Fibroblast of skin of right quadriceps (primary cell): ENCODE measurements at regions not wholly inside any gene's neighbourhood (a gene's known extent, or its start where the extent isn't known, plus 50 kb on each side); places are given as distances from the start of the nearest gene placed in this dataset.
A peak's percentile ranks its signal among the peaks of the same experiment; 100 is the strongest.

Source experiments
- DNase-seq: peaks from one replicate; pipeline ENCODE4 v3.0.0-alpha.2; 2013

DNA sequence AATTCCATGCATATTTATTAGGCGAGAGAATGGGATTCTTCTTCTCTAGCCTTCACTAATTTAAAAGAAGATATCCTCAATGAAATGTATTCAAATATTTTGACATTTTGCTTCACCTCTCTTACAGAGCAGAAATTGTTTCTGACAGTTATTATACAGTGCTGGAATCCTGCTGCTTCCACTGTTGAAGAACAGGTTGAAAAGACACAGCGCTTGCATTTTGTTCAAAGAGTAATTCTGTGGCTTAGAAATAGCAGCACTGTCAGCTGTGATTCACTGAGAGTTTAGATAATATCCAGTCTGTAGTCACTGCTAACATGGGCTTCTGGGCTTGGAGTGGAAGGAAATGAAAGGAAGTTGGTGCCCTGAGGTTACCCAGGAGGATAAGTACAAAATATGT is 117.1 kb upstream of the FBXL4 start:
- DNase-seq, result no peak

DNA sequence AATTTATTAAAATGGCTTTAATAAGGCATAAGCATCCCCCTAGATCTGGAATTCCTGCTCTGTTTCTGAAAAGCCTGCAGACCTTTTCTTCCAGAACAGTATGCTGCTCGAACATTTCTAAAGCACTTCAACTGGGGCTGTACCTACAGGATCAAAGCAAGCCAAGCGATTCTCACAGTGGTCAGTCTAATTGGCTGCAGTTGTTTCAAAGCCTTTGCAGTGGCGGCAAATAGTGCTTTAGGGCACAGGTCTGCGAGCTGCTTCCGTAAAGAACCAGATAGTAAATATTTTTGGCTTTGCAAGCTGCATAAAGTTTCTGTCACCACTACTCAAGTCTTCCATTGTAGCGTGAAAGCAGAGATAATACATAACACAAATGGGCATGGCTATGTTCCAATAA is 88.9 kb upstream of the FBXL4 start:
- no peak for DNase-seq

GRCh38 chr6:99032396-99032795 is 84.7 kb upstream of the FBXL4 start:
- DNase-seq, result no peak

DNA sequence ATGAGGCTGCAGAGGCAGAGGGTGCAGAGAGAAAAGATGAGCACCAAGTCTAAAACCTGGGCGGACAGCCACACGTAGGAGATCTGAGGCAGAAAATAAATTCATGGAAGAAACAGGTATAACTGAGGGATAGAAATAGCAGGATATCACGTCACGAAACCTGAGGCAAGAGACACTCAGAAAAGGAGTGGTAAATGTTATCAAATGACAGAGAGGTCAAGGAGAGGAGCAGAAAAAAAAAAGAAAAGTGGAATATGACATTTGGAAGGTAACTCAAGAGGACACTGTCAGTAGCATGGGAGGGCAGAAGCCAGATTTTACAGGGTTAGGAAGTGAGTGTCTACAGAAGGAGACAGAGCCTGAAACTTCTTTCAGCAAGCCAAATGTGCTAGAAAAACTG is 84.2 kb upstream of the FBXL4 start:
- DNase-seq, result no peak

DNA sequence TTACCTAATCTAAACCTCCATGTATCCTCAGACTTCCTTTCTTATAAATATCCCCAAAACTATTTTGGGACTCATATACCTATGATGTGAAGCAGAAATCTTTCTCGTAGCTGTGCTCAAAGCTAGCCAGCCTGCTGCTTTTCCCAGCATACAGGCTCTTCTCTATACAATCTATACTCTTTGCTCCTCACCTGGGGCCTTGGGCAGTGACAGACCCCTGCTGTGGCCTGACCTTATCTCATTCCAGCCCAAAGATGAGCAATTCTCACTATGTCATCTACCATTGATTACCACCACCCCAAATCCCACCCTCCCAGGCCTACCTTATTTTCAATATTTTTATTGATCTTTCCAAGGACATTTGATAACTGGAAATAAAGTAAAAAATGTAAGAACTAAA is 83.2 kb upstream of the FBXL4 start:
- DNase-seq, result no peak

DNA sequence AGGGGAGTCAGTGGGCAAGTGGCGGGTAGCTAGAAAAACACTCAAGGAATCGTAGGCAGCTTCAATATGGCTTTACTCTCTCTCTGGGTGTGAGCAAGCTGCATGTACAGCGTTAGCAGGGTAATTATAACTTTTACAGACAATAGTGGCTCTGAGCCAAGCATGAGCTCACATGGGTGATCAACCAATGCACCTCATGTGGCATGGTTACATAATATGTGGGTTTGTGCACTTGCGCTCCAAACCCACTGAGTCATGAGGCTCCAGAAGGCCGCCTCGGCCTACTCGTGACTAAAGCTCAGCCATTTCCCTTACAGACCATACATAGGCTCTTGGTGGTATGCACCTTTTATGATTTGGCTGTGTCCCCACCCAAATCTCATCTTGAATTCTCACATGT is 78.4 kb upstream of the FBXL4 start:
- no peak for DNase-seq

- DNase-seq, result no peak
Observed at GRCh38 chr6:99024089-99024488, 76.3 kb upstream of the FBXL4 start.

GRCh38 chr6:99022039-99022609 is 74.4 kb upstream of the FBXL4 start:
- DNase-seq, result no peak

- DNase-seq, result peak; percentile 21
Observed at GRCh38 chr6:99019381-99019780, 71.6 kb upstream of the FBXL4 start.

DNA sequence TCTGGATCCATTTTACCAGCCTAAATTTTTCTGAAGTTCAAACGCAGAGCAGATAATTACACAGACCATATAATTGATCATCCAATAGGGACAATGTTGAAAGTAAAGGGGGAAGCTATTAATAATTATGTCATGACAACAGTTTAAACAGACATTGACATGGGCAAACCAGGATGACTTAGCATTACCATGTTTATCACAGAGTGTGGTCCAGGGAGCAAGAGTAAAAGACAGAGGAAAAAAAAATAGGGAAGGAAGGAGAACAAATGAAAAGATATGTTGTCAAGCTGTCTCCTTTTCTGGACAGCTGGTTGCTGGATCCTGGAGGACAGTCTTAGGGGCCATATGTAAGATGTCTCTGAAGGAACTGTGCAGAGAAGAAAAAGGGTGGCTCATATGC is 69.4 kb upstream of the FBXL4 start:
- DNase-seq, result no peak

GRCh38 chr6:99016355-99016754 is 68.6 kb upstream of the FBXL4 start:
- peak; percentile 87 for DNase-seq

DNA sequence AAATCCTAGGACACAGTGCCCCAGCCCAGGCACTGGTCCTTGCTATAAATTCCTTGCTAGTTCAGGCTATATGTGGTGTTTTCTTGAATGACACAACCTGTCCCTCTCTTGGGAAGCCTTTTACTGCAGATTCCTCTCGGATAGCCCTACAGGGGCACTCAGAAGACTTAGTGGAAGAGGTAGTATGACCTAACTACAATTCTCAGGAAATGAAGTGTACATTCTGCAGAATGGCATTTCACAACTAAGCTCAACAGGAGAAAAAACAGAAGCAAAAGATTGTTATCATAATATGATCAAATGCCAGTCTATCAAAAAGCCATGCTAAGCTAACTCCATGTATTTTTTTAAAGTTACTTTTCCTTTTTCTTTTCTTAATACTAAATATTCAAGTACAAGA is 66.3 kb upstream of the FBXL4 start:
- peak; percentile 31 for DNase-seq

DNA sequence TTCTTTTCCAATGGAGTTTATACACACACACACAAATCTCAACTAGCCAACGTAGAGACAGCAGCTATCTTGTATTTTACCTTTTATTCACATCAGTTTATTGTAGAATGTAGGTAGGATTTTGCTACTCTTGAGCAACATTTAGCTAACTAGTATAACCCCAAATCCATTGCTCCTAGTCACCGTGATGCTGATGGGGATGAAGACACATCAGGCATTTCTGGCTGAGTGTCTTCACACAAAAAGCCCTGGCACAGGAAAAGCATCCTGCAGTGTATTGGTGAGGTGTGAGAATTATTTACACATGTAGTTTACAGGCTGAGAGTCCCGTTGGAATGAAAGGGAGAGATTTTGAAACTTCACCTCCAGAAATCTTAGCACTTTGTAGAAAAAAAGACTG is 65.9 kb upstream of the FBXL4 start:
- peak; percentile 20 for DNase-seq

DNA sequence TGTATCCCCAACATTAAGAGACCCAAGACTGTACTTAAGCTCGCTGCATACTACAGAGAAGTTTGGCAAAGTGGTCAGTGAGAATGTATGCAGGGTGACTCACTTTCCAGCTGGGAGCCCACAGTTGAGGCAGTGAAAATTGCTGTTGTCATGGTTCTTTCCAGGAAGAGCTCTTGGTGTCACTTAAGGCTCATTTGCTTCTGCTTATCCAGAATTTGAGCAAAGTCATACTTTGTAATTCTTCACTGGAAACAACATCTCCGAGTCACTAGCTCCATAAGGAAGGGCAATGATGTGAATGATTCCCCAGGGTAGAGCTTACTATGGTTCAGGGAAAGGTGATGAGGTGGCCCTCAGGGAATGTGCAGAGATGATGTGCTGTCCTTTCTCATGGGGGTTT is 65.4 kb upstream of the FBXL4 start:
- peak; percentile 94 for DNase-seq

DNA sequence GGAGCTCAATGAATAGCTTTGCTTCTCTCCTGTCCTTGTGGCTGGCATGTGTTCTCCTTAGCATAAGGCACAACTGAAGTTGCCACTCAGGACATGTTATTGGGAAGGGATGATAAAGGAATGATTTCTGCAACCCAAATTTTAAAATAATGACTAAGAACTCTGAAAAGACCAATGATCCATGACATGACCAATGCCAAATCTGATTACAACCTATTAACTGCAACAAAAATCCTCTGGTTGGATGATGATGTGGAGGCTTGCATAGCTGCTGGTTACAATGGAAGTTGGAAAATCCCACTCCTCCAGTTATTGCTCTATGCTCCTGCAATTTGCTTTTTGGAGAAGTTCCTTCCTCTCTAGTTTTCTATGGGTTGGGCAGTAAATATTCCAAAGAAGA is 63.4 kb upstream of the FBXL4 start:
- DNase-seq, result no peak

GRCh38 chr6:99002831-99003230 is 55.1 kb upstream of the FBXL4 start:
- no peak for DNase-seq

GRCh38 chr6:98998103-98998502 is 50.4 kb upstream of the FBXL4 start:
- DNase-seq, result no peak
